ENCODE measurements at regions not wholly inside any gene's neighbourhood (a gene's known extent, or its start where the extent isn't known, plus 50 kb on each side); places are given as distances from the start of the nearest gene placed in this dataset.

GRCh38 chr2:105177008-105177407 lies 64.5 kb upstream of the GPR45 start:
- Histone ChIP-seq H3K4me3 (ENCODE audit: low read depth in 2 of 2, low read length in 1 of 2) (no peak overlapping the region), H3K27ac (ENCODE audit: low read depth in 2 of 2, low read length in 1 of 2) (no peak overlapping the region), H3K9me2 (no peaks in the 10 kb centered on the region), H3K4me2 (no peak overlapping the region), H3F3A (replicated peaks; ENCODE audit: insufficient read depth) (no peaks in the 10 kb centered on the region), H3K79me2 (ENCODE audit: insufficient read depth) (no peaks in the 10 kb centered on the region), H3K36me3 (replicated peaks in 1 of 2; ENCODE audit: control insufficient read depth in 1 of 2, insufficient read depth in 2 of 2, low read length in 1 of 2) (no peaks in the 10 kb centered on the region), H2AFZ (ENCODE audit: low read depth) (no peak overlapping the region), H3K9ac (no peak overlapping the region), H3K4me1 (ENCODE audit: control insufficient read depth in 1 of 2, insufficient read depth in 2 of 2, low read depth in 1 of 2, low read length in 1 of 2) (no peaks in the 10 kb centered on the region), H3K27me3 (ENCODE audit: insufficient read depth) (no peaks in the 10 kb centered on the region), H3K9me3 (no peaks in the 10 kb centered on the region), H4K20me1 (ENCODE audit: insufficient read depth) (no peaks in the 10 kb centered on the region)
- POLR2A ChIA-PET, result no interaction called here
- CTCF ChIA-PET, result no interaction called here
- TF ChIP-seq TEAD4 (IDR thresholded peaks at IDR 0.05; ENCODE audit: borderline replicate concordance, insufficient read depth) (no peak), TCF12 (IDR thresholded peaks at IDR 0.05) (no peak), MEF2A (IDR thresholded peaks at IDR 0.05; ENCODE audit: borderline replicate concordance, low read depth) (no peak), GATA2 (CRISPR knock-in tag; IDR thresholded peaks at IDR 0.05) (no peak), JUND (IDR thresholded peaks at IDR 0.05) (no peak), GABPA (IDR thresholded peaks at IDR 0.05; ENCODE audit: low read depth) (no peak), SIN3A (IDR thresholded peaks at IDR 0.05; ENCODE audit: borderline replicate concordance, low read depth, low read length) (no peak), TAF1 (IDR thresholded peaks at IDR 0.05; ENCODE audit: borderline replicate concordance, low read depth, low read length) (no peak), YY1 (IDR thresholded peaks at IDR 0.05; ENCODE audit: low read depth) (no peak), ELF1 (IDR thresholded peaks at IDR 0.05) (no peak), EP300 (IDR thresholded peaks at IDR 0.05; ENCODE audit: borderline replicate concordance in 1 of 2, low read depth in 1 of 2, low read length in 1 of 2) (no peak)
- TF ChIP-seq, protein P1, sequence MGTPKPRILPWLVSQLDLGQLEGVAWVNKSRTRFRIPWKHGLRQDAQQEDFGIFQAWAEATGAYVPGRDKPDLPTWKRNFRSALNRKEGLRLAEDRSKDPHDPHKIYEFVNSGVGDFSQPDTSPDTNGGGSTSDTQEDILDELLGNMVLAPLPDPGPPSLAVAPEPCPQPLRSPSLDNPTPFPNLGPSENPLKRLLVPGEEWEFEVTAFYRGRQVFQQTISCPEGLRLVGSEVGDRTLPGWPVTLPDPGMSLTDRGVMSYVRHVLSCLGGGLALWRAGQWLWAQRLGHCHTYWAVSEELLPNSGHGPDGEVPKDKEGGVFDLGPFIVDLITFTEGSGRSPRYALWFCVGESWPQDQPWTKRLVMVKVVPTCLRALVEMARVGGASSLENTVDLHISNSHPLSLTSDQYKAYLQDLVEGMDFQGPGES (IDR thresholded peaks at IDR 0.05; ENCODE audit: low read depth, low read length), result no peak
- WGBS (ENCODE audit: low lambda C conversion rate), result 64% methylated on average over 2 of the region's 2 CpGs
- DNase-seq, result no peak

DNA sequence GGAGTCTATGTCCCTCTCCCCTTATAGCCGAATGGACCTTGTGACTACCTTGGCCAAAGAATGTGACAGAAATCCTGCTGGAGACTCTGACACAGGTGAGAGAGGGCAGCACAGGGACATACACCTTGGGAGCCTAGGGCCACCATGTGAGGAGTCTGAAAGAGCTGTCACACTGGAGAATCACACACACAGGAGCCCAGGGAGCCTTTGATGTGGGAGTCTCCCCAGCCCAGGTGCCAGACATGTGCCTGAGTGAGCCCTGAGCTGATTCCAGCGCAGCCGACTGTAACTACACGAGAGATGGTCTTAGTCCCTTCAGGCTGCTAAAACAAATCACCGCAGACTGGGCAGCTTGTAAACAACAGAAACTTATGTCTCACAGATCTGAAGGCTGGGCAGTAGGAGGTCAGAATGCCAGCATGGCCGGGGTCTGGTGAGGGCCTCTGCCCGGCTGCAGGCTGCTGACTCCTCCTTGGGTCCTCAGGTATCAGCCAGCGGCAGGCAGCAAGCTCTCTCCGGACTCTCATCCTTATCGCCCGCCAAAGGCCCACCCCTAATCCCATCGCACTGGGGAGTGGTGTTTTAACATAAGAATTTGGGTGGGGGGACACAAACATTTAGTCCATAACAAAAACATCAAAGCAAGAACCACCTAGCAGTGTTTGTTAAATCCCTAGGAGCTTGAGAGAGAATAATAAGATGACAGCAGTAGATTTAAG lies 63.8 kb upstream of the GPR45 start:
- H3K36me3 ChIP-seq (replicated peaks in 1 of 2; ENCODE audit: control insufficient read depth in 1 of 2, insufficient read depth in 2 of 2, low read length in 1 of 2), result no peaks in the 10 kb centered on the region
- no peak overlapping the region for H3K27ac ChIP-seq (ENCODE audit: low read depth in 2 of 2, low read length in 1 of 2)
- H3K4me2 ChIP-seq, result no peak overlapping the region
- ChIA-PET CTCF (interaction anchor here (1.0 to 1.3 kb wide), 2 partner anchors 30 to 62 kb away, joined by 3 to 4 read pairs; no protein-coding TSS in a partner anchor), POLR2A (no interaction called here)
- no peaks in the 10 kb centered on the region for H3K27me3 ChIP-seq (ENCODE audit: insufficient read depth)
- no peaks in the 10 kb centered on the region for H3K79me2 ChIP-seq (ENCODE audit: insufficient read depth)
- no peaks in the 10 kb centered on the region for H3K9me3 ChIP-seq
- no peak overlapping the region for H3K4me3 ChIP-seq (ENCODE audit: low read depth in 2 of 2, low read length in 1 of 2)
- H2AFZ ChIP-seq (ENCODE audit: low read depth), result no peak overlapping the region
- H3K4me1 ChIP-seq (ENCODE audit: control insufficient read depth in 1 of 2, insufficient read depth in 2 of 2, low read depth in 1 of 2, low read length in 1 of 2), result no peaks in the 10 kb centered on the region
- no peak overlapping the region for H3K9ac ChIP-seq
- DNase-seq, result no peak
- no peaks in the 10 kb centered on the region for H3F3A ChIP-seq (replicated peaks; ENCODE audit: insufficient read depth)
- H3K9me2 ChIP-seq, result no peaks in the 10 kb centered on the region
- WGBS (ENCODE audit: low lambda C conversion rate), result 77% methylated on average over 10 of the region's 12 CpGs
- no peaks in the 10 kb centered on the region for H4K20me1 ChIP-seq (ENCODE audit: insufficient read depth)
- TF ChIP-seq EZH2phosphoT487 (IDR thresholded peaks at IDR 0.05; ENCODE audit: borderline replicate concordance, low read depth) (no peak), USF2 (IDR thresholded peaks at IDR 0.05; ENCODE audit: borderline replicate concordance, low read depth, low read length) (no peak), TAF1 (IDR thresholded peaks at IDR 0.05; ENCODE audit: borderline replicate concordance, low read depth, low read length) (no peak), TEAD4 (IDR thresholded peaks at IDR 0.05; ENCODE audit: borderline replicate concordance, insufficient read depth) (no peak), GATA2 (CRISPR knock-in tag; IDR thresholded peaks at IDR 0.05) (no peak), FOXM1 (IDR thresholded peaks at IDR 0.05; ENCODE audit: low read depth) (no peak)
- TF ChIP-seq, protein P2, sequence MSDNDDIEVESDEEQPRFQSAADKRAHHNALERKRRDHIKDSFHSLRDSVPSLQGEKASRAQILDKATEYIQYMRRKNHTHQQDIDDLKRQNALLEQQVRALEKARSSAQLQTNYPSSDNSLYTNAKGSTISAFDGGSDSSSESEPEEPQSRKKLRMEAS (IDR thresholded peaks at IDR 0.05; ENCODE audit: low read depth), result no peak

All from SK-N-SH (cell line).